IMR-90 (cell line): ENCODE measurements at regions not wholly inside any gene's neighbourhood (a gene's known extent, or its start where the extent isn't known, plus 50 kb on each side); places are given as distances from the start of the nearest gene placed in this dataset.

Experiments
- BHLHE40 ChIP-seq: fragments of 150-350 bp; IDR thresholded peaks from 2 replicates; pipeline ENCODE4 v1.6.1; 2016; ENCODE audit warnings: mild to moderate bottlenecking, low read depth, low read length
- CEBPB ChIP-seq: IDR thresholded peaks from 2 replicates; pipeline ENCODE4 v1.6.1; 2012; ENCODE audit warnings: low read depth, low read length, improper control_type of control experiment
- CHD1 ChIP-seq: IDR thresholded peaks from 2 replicates; pipeline ENCODE4 v1.6.1; 2012; ENCODE audit warnings: low read depth, low read length, improper control_type of control experiment
- MAFK ChIP-seq: IDR thresholded peaks from 2 replicates; pipeline ENCODE4 v1.6.1; 2012; ENCODE audit warnings: low read depth, low read length, improper control_type of control experiment
- POLR2A ChIP-seq: IDR thresholded peaks from 2 replicates; pipeline ENCODE4 v1.6.1; 2012; ENCODE audit warnings: mild to moderate bottlenecking, low read depth, low read length
- RAD21 ChIP-seq: IDR thresholded peaks from 2 replicates; pipeline ENCODE4 v1.6.1; 2012; ENCODE audit warnings: low read length, improper control_type of control experiment
- RCOR1 ChIP-seq: IDR thresholded peaks from 2 replicates; pipeline ENCODE4 v1.6.1; 2012; ENCODE audit warnings: mild to moderate bottlenecking, low read length, improper control_type of control experiment; ENCODE audit not compliant: insufficient replicate concordance
- RFX5 ChIP-seq: IDR thresholded peaks from 2 replicates; pipeline ENCODE4 v1.8.0; 2012; ENCODE audit warnings: low read depth, mild to moderate bottlenecking, low read length, moderate library complexity
- SMC3 ChIP-seq: fragments of 150-350 bp; IDR thresholded peaks from 2 replicates; pipeline ENCODE4 v1.6.1; 2016; ENCODE audit warnings: low read depth, mild to moderate bottlenecking, antibody characterized with exemption, low read length, moderate library complexity
- USF2 ChIP-seq: fragments of 150-350 bp; IDR thresholded peaks from 2 replicates; pipeline ENCODE4 v1.6.1; 2017; ENCODE audit warnings: mild to moderate bottlenecking, antibody characterized with exemption, low read length, low read depth
- TF ChIP-seq, protein P1 (sequence below): conservative IDR thresholded peaks from 2 replicates; pipeline ENCODE4 v1.5.1; 2012; ENCODE audit warnings: mild to moderate bottlenecking, low read depth, low read length, improper control_type of control experiment
- TF ChIP-seq, protein P2 (sequence below): fragments of 150-350 bp; IDR thresholded peaks from 2 replicates; pipeline ENCODE4 v1.6.1; 2016; ENCODE audit warnings: low read depth, mild to moderate bottlenecking, low read length, moderate library complexity, borderline replicate concordance

DNA sequence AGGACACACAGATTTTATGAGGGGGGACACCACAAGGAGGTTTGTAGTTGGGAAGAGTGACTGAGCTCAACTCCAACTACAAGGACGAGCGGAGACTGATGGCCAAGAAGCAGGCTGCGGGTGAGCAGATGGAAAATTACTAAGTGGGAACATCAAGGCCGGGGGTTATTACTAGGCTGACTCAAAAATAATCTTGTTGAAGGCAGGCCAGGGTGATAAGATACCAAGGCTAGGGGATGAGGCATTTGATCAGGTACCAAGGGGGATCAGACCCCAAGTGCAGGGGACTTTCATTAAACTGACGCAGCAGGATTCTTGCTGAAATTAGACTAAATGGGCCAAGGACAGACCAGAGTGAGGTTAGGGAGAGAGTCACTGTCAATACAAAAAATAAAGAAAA is 119.4 kb upstream of the SORBS2 start:
- TF ChIP-seq RCOR1 (no peak), SMC3 (no peak), POLR2A (no peak), RFX5 (no peak), BHLHE40 (no peak), USF2 (no peak), RAD21 (no peak), MAFK (no peak), CHD1 (no peak), CEBPB (no peak)
- TF ChIP-seq, protein P1, sequence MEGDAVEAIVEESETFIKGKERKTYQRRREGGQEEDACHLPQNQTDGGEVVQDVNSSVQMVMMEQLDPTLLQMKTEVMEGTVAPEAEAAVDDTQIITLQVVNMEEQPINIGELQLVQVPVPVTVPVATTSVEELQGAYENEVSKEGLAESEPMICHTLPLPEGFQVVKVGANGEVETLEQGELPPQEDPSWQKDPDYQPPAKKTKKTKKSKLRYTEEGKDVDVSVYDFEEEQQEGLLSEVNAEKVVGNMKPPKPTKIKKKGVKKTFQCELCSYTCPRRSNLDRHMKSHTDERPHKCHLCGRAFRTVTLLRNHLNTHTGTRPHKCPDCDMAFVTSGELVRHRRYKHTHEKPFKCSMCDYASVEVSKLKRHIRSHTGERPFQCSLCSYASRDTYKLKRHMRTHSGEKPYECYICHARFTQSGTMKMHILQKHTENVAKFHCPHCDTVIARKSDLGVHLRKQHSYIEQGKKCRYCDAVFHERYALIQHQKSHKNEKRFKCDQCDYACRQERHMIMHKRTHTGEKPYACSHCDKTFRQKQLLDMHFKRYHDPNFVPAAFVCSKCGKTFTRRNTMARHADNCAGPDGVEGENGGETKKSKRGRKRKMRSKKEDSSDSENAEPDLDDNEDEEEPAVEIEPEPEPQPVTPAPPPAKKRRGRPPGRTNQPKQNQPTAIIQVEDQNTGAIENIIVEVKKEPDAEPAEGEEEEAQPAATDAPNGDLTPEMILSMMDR: no peak
- TF ChIP-seq, protein P2, sequence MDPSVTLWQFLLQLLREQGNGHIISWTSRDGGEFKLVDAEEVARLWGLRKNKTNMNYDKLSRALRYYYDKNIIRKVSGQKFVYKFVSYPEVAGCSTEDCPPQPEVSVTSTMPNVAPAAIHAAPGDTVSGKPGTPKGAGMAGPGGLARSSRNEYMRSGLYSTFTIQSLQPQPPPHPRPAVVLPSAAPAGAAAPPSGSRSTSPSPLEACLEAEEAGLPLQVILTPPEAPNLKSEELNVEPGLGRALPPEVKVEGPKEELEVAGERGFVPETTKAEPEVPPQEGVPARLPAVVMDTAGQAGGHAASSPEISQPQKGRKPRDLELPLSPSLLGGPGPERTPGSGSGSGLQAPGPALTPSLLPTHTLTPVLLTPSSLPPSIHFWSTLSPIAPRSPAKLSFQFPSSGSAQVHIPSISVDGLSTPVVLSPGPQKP: no peak
